B cell (primary cell): ENCODE measurements at regions not wholly inside any gene's neighbourhood (a gene's known extent, or its start where the extent isn't known, plus 50 kb on each side); places are given as distances from the start of the nearest gene placed in this dataset.

Experiments
- ATAC-seq: fragments of 200-7000 bp; cut with Tn5 transposase; one replicate; pipeline ENCODE4 v1.10.0; 2021; ENCODE audit warnings: low read depth, mild to moderate bottlenecking, moderate number of reproducible peaks, moderate library complexity
- CTCF ChIA-PET: fragments of 350-600 bp; sonication (Branson Sonifier 250); formaldehyde crosslinking; loops from one replicate; lab custom pipeline; 2021; ENCODE audit warnings: antibody characterized with exemption, inconsistent platforms; lab: Charles Lee
- POLR2A ChIA-PET: fragments of 350-600 bp; sonication (Branson Sonifier 250); formaldehyde crosslinking; loops from one replicate; lab custom pipeline; 2021; ENCODE audit warnings: antibody characterized with exemption; lab: Charles Lee
- DNase-seq: peaks from one replicate; pipeline ENCODE4 v3.0.0; 2013
- H2AFZ ChIP-seq: 2 replicates; pipeline ENCODE4 v1.6.1; 2012; ENCODE audit warnings: mild to moderate bottlenecking, low read depth, low read length; ENCODE audit not compliant: insufficient read depth, poor library complexity, severe bottlenecking
- H3K27ac ChIP-seq, 2 donors: 1 replicate in 1 of 2; 2 replicates in 1 of 2; pipeline ENCODE4 v1.5.1; 2012 to 2013; ENCODE audit warnings: low read length in 2 of 2, mild to moderate bottlenecking in 2 of 2, moderate library complexity in 1 of 2
- H3K27me3 ChIP-seq, 4 experiments: fragments of 200-600 bp in 1 of 4; sonication (generic) in 1 of 4; replicated peaks in 1 of 4; 1 replicate in 2 of 4; 2 replicates in 2 of 4; pipeline versions ENCODE4 v1.6.1 to v1.7.0; 2013 to 2016; ENCODE audit warnings: low read length in 3 of 4, mild to moderate bottlenecking in 2 of 4, mixed read lengths in 1 of 4, moderate library complexity in 1 of 4; ENCODE audit not compliant: insufficient read depth in 4 of 4, control insufficient read depth in 3 of 4; ENCODE audit errors: control extremely low read depth in 1 of 4
- H3K36me3 ChIP-seq, 2 experiments: replicated peaks in 1 of 2; 1 replicate in 1 of 2; 2 replicates in 1 of 2; pipeline versions ENCODE4 v1.6.1 to v1.7.1; 2013; ENCODE audit warnings: low read length in 1 of 2; ENCODE audit not compliant: insufficient read depth in 2 of 2, control insufficient read depth in 1 of 2; ENCODE audit errors: control extremely low read depth in 1 of 2, extremely low read depth in 1 of 2
- H3K4me1 ChIP-seq, 2 donors: fragments of 200-600 bp in 1 of 2; sonication (generic) in 1 of 2; 1 replicate in 1 of 2; 2 replicates in 1 of 2; pipeline versions ENCODE4 v1.5.1 to v1.6.1; 2013 to 2017; ENCODE audit warnings: low read length in 2 of 2; ENCODE audit not compliant: control insufficient read depth in 2 of 2, insufficient read depth in 2 of 2
- H3K4me2 ChIP-seq: replicated peaks from 2 replicates; pipeline ENCODE3; 2012; ENCODE audit warnings: mild to moderate bottlenecking, low read depth, low read length; ENCODE audit not compliant: poor library complexity, severe bottlenecking
- H3K4me3 ChIP-seq, 5 experiments: fragments of 200-600 bp in 1 of 5; sonication (generic) in 1 of 5; 1 replicate in 3 of 5; 2 replicates in 2 of 5; pipeline versions ENCODE4 v1.5.1 to v1.7.0; 2011 to 2016; ENCODE audit warnings: low read length in 4 of 5, mild to moderate bottlenecking in 4 of 5, low read depth in 2 of 5, control low read depth in 1 of 5, moderate library complexity in 1 of 5; ENCODE audit not compliant: insufficient read depth in 1 of 5; ENCODE audit errors: control extremely low read depth in 1 of 5, extremely low read depth in 1 of 5
- H3K79me2 ChIP-seq: fragments of 200-600 bp; sonication (generic); one replicate; pipeline ENCODE4 v1.6.0; 2016; ENCODE audit warnings: low read length; ENCODE audit not compliant: control insufficient read depth, insufficient read depth
- H3K9ac ChIP-seq: fragments of 200-600 bp; sonication (generic); 2 replicates; pipeline ENCODE4 v1.6.1; 2017; ENCODE audit warnings: mild to moderate bottlenecking, low read length, moderate library complexity
- H3K9me3 ChIP-seq, 3 donors: one replicate each; pipeline versions ENCODE4 v1.6.1 to v1.7.1; 2013; ENCODE audit warnings: low read length in 2 of 3; ENCODE audit not compliant: control insufficient read depth in 2 of 3, insufficient read depth in 1 of 3; ENCODE audit errors: control extremely low read depth in 1 of 3
- H4K20me1 ChIP-seq: 2 replicates; pipeline ENCODE4 v1.6.0; 2012; ENCODE audit warnings: mild to moderate bottlenecking, low read length; ENCODE audit not compliant: insufficient read depth, control insufficient read depth, poor library complexity, severe bottlenecking
- H3K27ac Mint-ChIP-seq: one replicate; pipeline ENCODE4 v1.8.0; 2021; ENCODE audit warnings: mixed read lengths
- H3K27me3 Mint-ChIP-seq: one replicate; pipeline ENCODE4 v1.8.0; 2021; ENCODE audit warnings: mixed read lengths
- H3K4me1 Mint-ChIP-seq: one replicate; pipeline ENCODE4 v1.8.0; 2021; ENCODE audit warnings: mixed read lengths
- H3K4me3 Mint-ChIP-seq: one replicate; pipeline ENCODE4 v1.8.0; 2021; ENCODE audit warnings: mixed read lengths
- H3K9me3 Mint-ChIP-seq: one replicate; pipeline ENCODE4 v1.8.0; 2022; ENCODE audit warnings: mixed read lengths; ENCODE audit not compliant: insufficient read depth
- EZH2 ChIP-seq: IDR thresholded peaks from 2 replicates; pipeline ENCODE4 v1.6.1; 2012; ENCODE audit warnings: borderline replicate concordance, low read depth, mild to moderate bottlenecking, moderate library complexity, low read length; ENCODE audit not compliant: insufficient read depth, poor library complexity, severe bottlenecking
- WGBS: methylation state at CpG from one replicate; pipeline ENCODE4 v1.1.5; 2013; ENCODE audit warnings: missing lambda C conversion rate; ENCODE audit not compliant: insufficient coverage; 5-methylcytosine and 5-hydroxymethylcytosine counted together
- intact Hi-C: fragments of 100-400 bp; cut with micrococcal nuclease; formaldehyde crosslinking; loops from one replicate; pipeline ENCODE4 v1.10.0; 2022
- TF ChIP-seq, protein P1 (sequence below): fragments of 200-600 bp; IDR thresholded peaks from one replicate; pipeline ENCODE4 v1.8.0; 2022; ENCODE audit warnings: antibody characterized with exemption, mild to moderate bottlenecking

DNA sequence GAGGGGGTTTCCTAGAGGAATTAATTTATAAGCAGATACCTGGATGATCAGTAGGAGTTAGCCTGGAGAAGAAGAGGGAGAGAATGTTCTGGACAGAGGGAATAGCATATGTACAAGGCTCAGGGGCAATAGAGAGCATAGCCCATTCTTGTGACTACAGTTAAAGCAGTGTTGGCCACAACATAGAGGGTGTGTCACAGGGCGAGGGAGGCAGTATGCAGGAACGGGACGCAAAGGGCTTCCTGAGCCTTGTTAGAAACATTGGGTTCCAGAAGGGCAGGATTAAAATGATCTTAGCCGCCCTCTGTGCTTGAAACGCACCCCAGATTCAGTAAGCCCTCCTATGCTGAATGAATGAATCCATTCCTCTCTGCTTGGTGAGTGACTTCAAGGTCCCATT is 142.2 kb upstream of the PWP1 start:
- H3K4me3 Mint-ChIP-seq: no peak overlapping the region
- ChIA-PET POLR2A (no interaction called here), CTCF (no interaction called here)
- peaks cover 4% of the 10 kb centered on the region for H3K4me1 Mint-ChIP-seq
- Histone ChIP-seq H4K20me1 (no peaks in the 10 kb centered on the region), H3K9ac (no peak overlapping the region), H3K4me2 (no peak overlapping the region), H3K27ac (no peak overlapping the region), H3K79me2 (no peaks in the 10 kb centered on the region), H3K9me3 (peaks cover 0 to 6% (median 0%) of the 10 kb centered on the region in 3 donors), H3K4me3 (no peak overlapping the region), H3K27me3 (no peaks in the 10 kb centered on the region), H2AFZ (no peak overlapping the region), H3K4me1 (peaks cover 6% of the 10 kb centered on the region in 2 donors), H3K36me3 (no peaks in the 10 kb centered on the region)
- 92% methylated on average over 4 of the region's 5 CpGs for WGBS
- ATAC-seq: no peak
- no peaks in the 10 kb centered on the region for H3K9me3 Mint-ChIP-seq
- DNase-seq: no peak
- intact Hi-C loops: no loop called here
- no peak overlapping the region for H3K27ac Mint-ChIP-seq
- H3K27me3 Mint-ChIP-seq: no peaks in the 10 kb centered on the region
- no peak for TF ChIP-seq EZH2
- TF ChIP-seq, protein P1, sequence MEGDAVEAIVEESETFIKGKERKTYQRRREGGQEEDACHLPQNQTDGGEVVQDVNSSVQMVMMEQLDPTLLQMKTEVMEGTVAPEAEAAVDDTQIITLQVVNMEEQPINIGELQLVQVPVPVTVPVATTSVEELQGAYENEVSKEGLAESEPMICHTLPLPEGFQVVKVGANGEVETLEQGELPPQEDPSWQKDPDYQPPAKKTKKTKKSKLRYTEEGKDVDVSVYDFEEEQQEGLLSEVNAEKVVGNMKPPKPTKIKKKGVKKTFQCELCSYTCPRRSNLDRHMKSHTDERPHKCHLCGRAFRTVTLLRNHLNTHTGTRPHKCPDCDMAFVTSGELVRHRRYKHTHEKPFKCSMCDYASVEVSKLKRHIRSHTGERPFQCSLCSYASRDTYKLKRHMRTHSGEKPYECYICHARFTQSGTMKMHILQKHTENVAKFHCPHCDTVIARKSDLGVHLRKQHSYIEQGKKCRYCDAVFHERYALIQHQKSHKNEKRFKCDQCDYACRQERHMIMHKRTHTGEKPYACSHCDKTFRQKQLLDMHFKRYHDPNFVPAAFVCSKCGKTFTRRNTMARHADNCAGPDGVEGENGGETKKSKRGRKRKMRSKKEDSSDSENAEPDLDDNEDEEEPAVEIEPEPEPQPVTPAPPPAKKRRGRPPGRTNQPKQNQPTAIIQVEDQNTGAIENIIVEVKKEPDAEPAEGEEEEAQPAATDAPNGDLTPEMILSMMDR: no peak

DNA sequence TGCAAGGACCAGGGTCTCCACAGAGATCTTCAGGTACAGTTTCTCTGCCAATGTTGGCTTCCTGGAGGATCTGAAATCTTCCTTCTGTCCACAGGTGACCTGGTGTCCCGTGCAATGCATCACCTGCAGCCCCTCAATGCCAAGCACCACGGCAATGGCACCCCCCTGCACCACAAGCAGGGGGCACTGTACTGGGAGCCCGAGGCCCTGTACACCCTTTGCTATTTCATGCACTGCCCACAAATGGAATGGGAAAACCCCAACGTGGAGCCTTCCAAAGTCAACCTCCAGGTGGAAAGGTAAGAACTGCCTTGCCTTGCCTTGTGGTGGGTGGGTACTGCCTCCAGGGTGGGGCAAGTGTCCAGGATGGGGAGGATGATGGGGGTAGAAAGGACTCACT is 141.8 kb upstream of the PWP1 start:
- intact Hi-C loops: no loop called here
- no peak overlapping the region for H3K4me3 ChIP-seq
- no peak overlapping the region for H2AFZ ChIP-seq
- H3K9ac ChIP-seq: no peak overlapping the region
- H3K4me2 ChIP-seq: no peak overlapping the region
- Mint-ChIP-seq H3K4me3 (no peak overlapping the region), H3K4me1 (peaks cover 4% of the 10 kb centered on the region), H3K27me3 (no peaks in the 10 kb centered on the region), H3K27ac (no peak overlapping the region), H3K9me3 (peaks cover under 1% of the 10 kb centered on the region)
- no peak for ATAC-seq
- H3K27ac ChIP-seq: no peak overlapping the region
- ChIA-PET POLR2A (no interaction called here), CTCF (no interaction called here)
- H3K79me2 ChIP-seq: no peaks in the 10 kb centered on the region
- H3K9me3 ChIP-seq: peaks cover 0 to 6% (median under 1%) of the 10 kb centered on the region in 3 donors
- no peak for DNase-seq
- WGBS: 96% methylated on average over 2 of the region's 4 CpGs
- peaks cover 6% of the 10 kb centered on the region in 2 donors for H3K4me1 ChIP-seq
- H4K20me1 ChIP-seq: no peaks in the 10 kb centered on the region
- no peaks in the 10 kb centered on the region for H3K36me3 ChIP-seq
- no peaks in the 10 kb centered on the region for H3K27me3 ChIP-seq
- TF ChIP-seq, protein P1: no peak
- TF ChIP-seq EZH2: no peak
